PC-9 (cell line): ENCODE measurements at regions not wholly inside any gene's neighbourhood (a gene's known extent, or its start where the extent isn't known, plus 50 kb on each side); places are given as distances from the start of the nearest gene placed in this dataset.

ENCODE experiments used
- BruUV-seq: library from RNA; stranded (reverse); fragments of 400-500 nt; replicated peaks from 2 replicates; lab custom pipeline; 2021; lab: Mats Ljungman, UMichigan
- CTCF ChIA-PET: fragments of 300-600 bp; sonication (Branson Sonifier 250); formaldehyde crosslinking; loops from one replicate; lab custom pipeline; 2022; ENCODE audit warnings: antibody characterized with exemption; lab: Charles Lee
- POLR2A ChIA-PET: fragments of 300-600 bp; sonication (Branson Sonifier 250); formaldehyde crosslinking; loops from one replicate; lab custom pipeline; 2022; ENCODE audit warnings: antibody characterized with exemption; ENCODE audit not compliant: unreplicated experiment; lab: Charles Lee
- DNase-seq, 2 experiments: peaks; one replicate each; pipeline versions ENCODE4 v3.0.0 to v3.0.0-alpha.2; 2015 to 2022; ENCODE audit warnings: mixed read lengths in 1 of 2
- H2AFZ ChIP-seq: fragments of 200-600 bp; sonication (generic); 2 replicates; pipeline ENCODE4 v1.8.1; 2017; ENCODE audit warnings: antibody characterized with exemption
- H3F3A ChIP-seq: fragments of 200-600 bp; sonication (generic); 2 replicates; pipeline ENCODE4 v1.8.1; 2017; ENCODE audit warnings: antibody characterized with exemption, mild to moderate bottlenecking, low read depth; ENCODE audit not compliant: insufficient read depth
- H3K27ac ChIP-seq: fragments of 200-600 bp; sonication (generic); 2 replicates; pipeline ENCODE4 v1.6.1; 2016; ENCODE audit warnings: mixed run types
- H3K27me3 ChIP-seq: fragments of 200-600 bp; sonication (generic); 2 replicates; pipeline ENCODE4 v1.6.1; 2016; ENCODE audit warnings: low read depth, mixed run types; ENCODE audit not compliant: insufficient read depth
- H3K36me3 ChIP-seq: fragments of 200-600 bp; sonication (generic); 2 replicates; pipeline ENCODE4 v1.6.1; 2016; ENCODE audit warnings: low read depth, mixed run types
- H3K4me1 ChIP-seq: fragments of 200-600 bp; sonication (generic); replicated peaks from 2 replicates; pipeline ENCODE4 v1.6.1; 2016; ENCODE audit warnings: mixed run types; ENCODE audit not compliant: insufficient read depth
- H3K4me2 ChIP-seq: fragments of 200-600 bp; sonication (generic); 2 replicates; pipeline ENCODE4 v1.6.1; 2017; ENCODE audit warnings: mixed run types
- H3K4me3 ChIP-seq: fragments of 200-600 bp; sonication (generic); 2 replicates; pipeline ENCODE4 v1.6.1; 2016; ENCODE audit warnings: mixed run types
- H3K79me2 ChIP-seq: fragments of 200-600 bp; sonication (generic); 2 replicates; pipeline ENCODE4 v1.6.1; 2017; ENCODE audit warnings: low read depth, mixed run types
- H3K9me2 ChIP-seq: fragments of 200-600 bp; sonication (generic); 2 replicates; pipeline ENCODE4 v1.8.1; 2017; ENCODE audit warnings: mild to moderate bottlenecking; ENCODE audit not compliant: insufficient read depth
- H3K9me3 ChIP-seq: fragments of 200-600 bp; sonication (generic); 2 replicates; pipeline ENCODE4 v1.8.1; 2016; ENCODE audit warnings: low read depth; ENCODE audit not compliant: insufficient read depth
- H4K20me1 ChIP-seq: fragments of 200-600 bp; sonication (generic); 2 replicates; pipeline ENCODE4 v1.8.1; 2017; ENCODE audit not compliant: insufficient read depth
- EZH2 ChIP-seq: fragments of 200-600 bp; sonication (generic); IDR thresholded peaks from 2 replicates; pipeline ENCODE4 v1.8.0; 2017; ENCODE audit warnings: antibody characterized with exemption, low read depth
- intact Hi-C: fragments of 100-400 bp; cut with micrococcal nuclease; formaldehyde crosslinking; loops from one replicate; pipeline ENCODE4 v1.10.0; 2022; ENCODE audit not compliant: unreplicated experiment
- TF ChIP-seq, protein P1 (sequence below): fragments of 200-600 bp; sonication (generic); conservative IDR thresholded peaks from 2 replicates; pipeline ENCODE4 v1.6.1; 2017; ENCODE audit warnings: mixed run types, antibody characterized with exemption, mild to moderate bottlenecking, moderate library complexity

DNA sequence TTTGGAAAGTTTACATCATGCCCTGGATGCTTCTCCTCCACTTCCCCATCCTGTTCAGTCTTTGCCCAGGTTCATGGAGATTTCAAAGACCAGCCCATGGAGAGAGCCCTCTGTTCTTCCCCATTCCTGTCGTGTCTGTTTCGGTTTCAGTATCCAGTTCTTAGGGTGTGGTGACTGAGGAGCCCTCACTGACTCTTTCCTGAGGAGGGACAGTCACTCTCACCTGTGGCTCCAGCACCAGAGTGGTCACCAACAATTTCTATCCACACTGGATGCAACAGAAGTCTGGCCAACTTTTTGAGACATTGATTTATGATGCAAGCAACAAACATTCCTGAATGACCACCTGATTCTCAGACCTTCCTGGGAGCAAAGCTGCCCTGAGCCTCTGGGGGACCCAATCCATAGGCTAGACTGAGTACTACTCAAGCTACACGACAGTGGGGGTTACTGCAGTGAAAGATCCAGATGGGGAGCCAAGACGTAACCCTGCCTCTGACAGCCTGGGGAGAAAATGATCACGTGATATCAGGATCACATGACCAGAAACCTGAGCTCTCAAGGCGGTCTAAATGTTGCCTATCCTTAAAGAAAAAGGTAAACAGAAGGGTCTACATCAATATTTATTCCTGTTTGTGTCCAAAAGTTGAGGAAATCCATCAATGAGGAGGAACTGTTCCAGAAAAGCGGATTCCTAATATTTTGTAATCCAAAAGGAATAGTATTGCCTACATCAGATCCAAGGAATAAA, 76.2 kb upstream of the VPREB1 start:
- Histone ChIP-seq H3K79me2 (no peaks in the 10 kb centered on the region), H3F3A (no peaks in the 10 kb centered on the region), H4K20me1 (no peaks in the 10 kb centered on the region), H3K27me3 (no peaks in the 10 kb centered on the region), H3K36me3 (no peaks in the 10 kb centered on the region), H2AFZ (peak overlapping the region; percentile 33; the same call in 1 of the 2 replicates), H3K4me1 (no peaks in the 10 kb centered on the region), H3K4me2 (peak overlapping the region; percentile 44), H3K9me3 (no peaks in the 10 kb centered on the region), H3K4me3 (no peak overlapping the region; the same call in 1 of the 2 replicates), H3K9me2 (no peaks in the 10 kb centered on the region), H3K27ac (no peak overlapping the region)
- intact Hi-C loops = no loop called here
- CTCF ChIA-PET = no interaction called here
- POLR2A ChIA-PET = no interaction called here
- TF ChIP-seq EZH2 = no peak
- TF ChIP-seq, protein P1, sequence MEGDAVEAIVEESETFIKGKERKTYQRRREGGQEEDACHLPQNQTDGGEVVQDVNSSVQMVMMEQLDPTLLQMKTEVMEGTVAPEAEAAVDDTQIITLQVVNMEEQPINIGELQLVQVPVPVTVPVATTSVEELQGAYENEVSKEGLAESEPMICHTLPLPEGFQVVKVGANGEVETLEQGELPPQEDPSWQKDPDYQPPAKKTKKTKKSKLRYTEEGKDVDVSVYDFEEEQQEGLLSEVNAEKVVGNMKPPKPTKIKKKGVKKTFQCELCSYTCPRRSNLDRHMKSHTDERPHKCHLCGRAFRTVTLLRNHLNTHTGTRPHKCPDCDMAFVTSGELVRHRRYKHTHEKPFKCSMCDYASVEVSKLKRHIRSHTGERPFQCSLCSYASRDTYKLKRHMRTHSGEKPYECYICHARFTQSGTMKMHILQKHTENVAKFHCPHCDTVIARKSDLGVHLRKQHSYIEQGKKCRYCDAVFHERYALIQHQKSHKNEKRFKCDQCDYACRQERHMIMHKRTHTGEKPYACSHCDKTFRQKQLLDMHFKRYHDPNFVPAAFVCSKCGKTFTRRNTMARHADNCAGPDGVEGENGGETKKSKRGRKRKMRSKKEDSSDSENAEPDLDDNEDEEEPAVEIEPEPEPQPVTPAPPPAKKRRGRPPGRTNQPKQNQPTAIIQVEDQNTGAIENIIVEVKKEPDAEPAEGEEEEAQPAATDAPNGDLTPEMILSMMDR = no peak
- no TSS peak for BruUV-seq
- peak in 1 of 2 experiments; percentile 0 for DNase-seq

- Histone ChIP-seq H3K79me2 (no peaks in the 10 kb centered on the region), H4K20me1 (no peaks in the 10 kb centered on the region), H3K27me3 (no peaks in the 10 kb centered on the region), H3K9me3 (no peaks in the 10 kb centered on the region), H3K4me2 (peak overlapping the region; percentile 44), H3F3A (no peaks in the 10 kb centered on the region), H3K9me2 (no peaks in the 10 kb centered on the region), H3K4me3 (no peak overlapping the region), H2AFZ (no peak overlapping the region), H3K4me1 (no peaks in the 10 kb centered on the region), H3K27ac (no peak overlapping the region), H3K36me3 (no peaks in the 10 kb centered on the region)
- ChIA-PET POLR2A (no interaction called here), CTCF (no interaction called here)
- no TSS peak for BruUV-seq
- no peak for DNase-seq
- TF ChIP-seq, protein P1 = no peak
- no peak for TF ChIP-seq EZH2
- intact Hi-C loops = no loop called here
These were observed 76.8 kb upstream of the VPREB1 start for GRCh38 chr22:22167791-22168189.

- Histone ChIP-seq H3K4me3 (no peak overlapping the region), H3K4me1 (no peaks in the 10 kb centered on the region), H3K9me3 (no peaks in the 10 kb centered on the region), H3K79me2 (no peaks in the 10 kb centered on the region), H3K4me2 (no peak overlapping the region), H2AFZ (no peak overlapping the region), H3K27ac (no peak overlapping the region), H4K20me1 (no peaks in the 10 kb centered on the region), H3K9me2 (no peaks in the 10 kb centered on the region), H3K36me3 (no peaks in the 10 kb centered on the region), H3F3A (no peaks in the 10 kb centered on the region), H3K27me3 (peaks cover 6% of the 10 kb centered on the region; the same call in 1 of the 2 replicates)
- ChIA-PET CTCF (no interaction called here), POLR2A (no interaction called here)
- intact Hi-C loops = no loop called here
- DNase-seq = no peak
- BruUV-seq = no TSS peak
- TF ChIP-seq EZH2 = no peak
- TF ChIP-seq, protein P1 = no peak
These were observed 77.5 kb upstream of the VPREB1 start for GRCh38 chr22:22166941-22167713.
